ENCODE measurements at regions not wholly inside any gene's neighbourhood (a gene's known extent, or its start where the extent isn't known, plus 50 kb on each side); places are given as distances from the start of the nearest gene placed in this dataset.

GRCh38 chr6:150314230-150315188 lies 54.3 kb upstream of the IYD start:
- H3K27me3 ChIP-seq (ENCODE audit: insufficient read depth, low read length, poor library complexity, severe bottlenecking): no peaks in the 10 kb centered on the region
- H3K4me1 ChIP-seq (ENCODE audit: insufficient read depth, low read length, poor library complexity, severe bottlenecking): peaks cover 14% of the 10 kb centered on the region
- no peaks in the 10 kb centered on the region for H3K9me2 ChIP-seq (replicated peaks; ENCODE audit: low read depth, low read length)
- no peaks in the 10 kb centered on the region for H4K20me1 ChIP-seq (ENCODE audit: insufficient read depth, low read length, poor library complexity, severe bottlenecking)
- H3K4me2 ChIP-seq (ENCODE audit: low read depth, low read length, poor library complexity, severe bottlenecking): no peak overlapping the region
- no peaks in the 10 kb centered on the region for H3K36me3 ChIP-seq (ENCODE audit: insufficient read depth, low read length)
- H3F3A ChIP-seq (ENCODE audit: low read depth): no peaks in the 10 kb centered on the region
- H3K4me3 ChIP-seq (ENCODE audit: low read length, poor library complexity, severe bottlenecking): no peak overlapping the region
- no peaks in the 10 kb centered on the region for H3K79me2 ChIP-seq (ENCODE audit: insufficient read depth, low read length)
- H3K9ac ChIP-seq (ENCODE audit: low read depth, low read length, poor library complexity, severe bottlenecking): no peak overlapping the region
- TF ChIP-seq EZH2phosphoT487 (IDR thresholded peaks at IDR 0.05; ENCODE audit: borderline replicate concordance): no peak
- TF ChIP-seq, protein P1, sequence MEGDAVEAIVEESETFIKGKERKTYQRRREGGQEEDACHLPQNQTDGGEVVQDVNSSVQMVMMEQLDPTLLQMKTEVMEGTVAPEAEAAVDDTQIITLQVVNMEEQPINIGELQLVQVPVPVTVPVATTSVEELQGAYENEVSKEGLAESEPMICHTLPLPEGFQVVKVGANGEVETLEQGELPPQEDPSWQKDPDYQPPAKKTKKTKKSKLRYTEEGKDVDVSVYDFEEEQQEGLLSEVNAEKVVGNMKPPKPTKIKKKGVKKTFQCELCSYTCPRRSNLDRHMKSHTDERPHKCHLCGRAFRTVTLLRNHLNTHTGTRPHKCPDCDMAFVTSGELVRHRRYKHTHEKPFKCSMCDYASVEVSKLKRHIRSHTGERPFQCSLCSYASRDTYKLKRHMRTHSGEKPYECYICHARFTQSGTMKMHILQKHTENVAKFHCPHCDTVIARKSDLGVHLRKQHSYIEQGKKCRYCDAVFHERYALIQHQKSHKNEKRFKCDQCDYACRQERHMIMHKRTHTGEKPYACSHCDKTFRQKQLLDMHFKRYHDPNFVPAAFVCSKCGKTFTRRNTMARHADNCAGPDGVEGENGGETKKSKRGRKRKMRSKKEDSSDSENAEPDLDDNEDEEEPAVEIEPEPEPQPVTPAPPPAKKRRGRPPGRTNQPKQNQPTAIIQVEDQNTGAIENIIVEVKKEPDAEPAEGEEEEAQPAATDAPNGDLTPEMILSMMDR (conservative IDR thresholded peaks at IDR 0.05; ENCODE audit: low read length): no peak
- peaks cover 9% of the 10 kb centered on the region; the same call in 1 of the 2 replicates for H3K9me3 ChIP-seq (ENCODE audit: insufficient read depth, low read depth, low read length)
- H2AFZ ChIP-seq (ENCODE audit: low read length): no peak overlapping the region

DNA sequence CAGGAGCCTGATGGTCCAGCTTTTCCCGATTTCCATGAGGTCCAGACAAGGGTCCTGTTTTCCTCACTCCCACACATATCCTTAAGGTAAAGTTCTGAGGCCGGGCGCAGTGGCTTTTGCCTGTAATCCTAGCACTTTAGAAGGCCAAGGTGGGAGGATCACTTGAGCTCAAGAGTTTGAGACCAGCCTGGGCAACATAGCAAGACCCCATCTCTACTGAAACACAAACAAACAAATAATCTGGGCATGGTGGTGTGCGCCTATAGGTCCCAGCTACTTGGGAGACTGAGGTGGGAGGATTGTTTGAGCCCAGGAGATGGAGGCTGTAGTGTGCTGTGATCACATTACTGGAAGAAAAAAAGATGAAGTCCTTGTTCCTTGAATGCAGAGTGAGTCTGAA lies 53.2 kb upstream of the IYD start:
- Histone ChIP-seq H3K79me2 (ENCODE audit: insufficient read depth, low read length) (no peaks in the 10 kb centered on the region), H3K27me3 (ENCODE audit: insufficient read depth, low read length, poor library complexity, severe bottlenecking) (no peaks in the 10 kb centered on the region), H3K9me2 (replicated peaks; ENCODE audit: low read depth, low read length) (no peaks in the 10 kb centered on the region), H3K4me1 (ENCODE audit: insufficient read depth, low read length, poor library complexity, severe bottlenecking) (peaks cover 9% of the 10 kb centered on the region), H3F3A (ENCODE audit: low read depth) (no peaks in the 10 kb centered on the region), H3K36me3 (ENCODE audit: insufficient read depth, low read length) (no peaks in the 10 kb centered on the region), H3K9ac (ENCODE audit: low read depth, low read length, poor library complexity, severe bottlenecking) (no peak overlapping the region), H3K4me3 (ENCODE audit: low read length, poor library complexity, severe bottlenecking) (no peak overlapping the region), H3K9me3 (ENCODE audit: insufficient read depth, low read depth, low read length) (peaks cover 9% of the 10 kb centered on the region; the same call in 1 of the 2 replicates), H3K4me2 (ENCODE audit: low read depth, low read length, poor library complexity, severe bottlenecking) (no peak overlapping the region), H4K20me1 (ENCODE audit: insufficient read depth, low read length, poor library complexity, severe bottlenecking) (no peaks in the 10 kb centered on the region), H2AFZ (ENCODE audit: low read length) (no peak overlapping the region)
- TF ChIP-seq, protein P1 (conservative IDR thresholded peaks at IDR 0.05; ENCODE audit: low read length): no peak
- no peak for TF ChIP-seq EZH2phosphoT487 (IDR thresholded peaks at IDR 0.05; ENCODE audit: borderline replicate concordance)

- H3K4me3 ChIP-seq (ENCODE audit: low read length, poor library complexity, severe bottlenecking): no peak overlapping the region
- no peaks in the 10 kb centered on the region for H3K9me2 ChIP-seq (replicated peaks; ENCODE audit: low read depth, low read length)
- peaks cover 3% of the 10 kb centered on the region for H3K4me1 ChIP-seq (ENCODE audit: insufficient read depth, low read length, poor library complexity, severe bottlenecking)
- no peaks in the 10 kb centered on the region for H3K36me3 ChIP-seq (ENCODE audit: insufficient read depth, low read length)
- H3K4me2 ChIP-seq (ENCODE audit: low read depth, low read length, poor library complexity, severe bottlenecking): no peak overlapping the region
- H3K9ac ChIP-seq (ENCODE audit: low read depth, low read length, poor library complexity, severe bottlenecking): no peak overlapping the region
- no peaks in the 10 kb centered on the region for H3F3A ChIP-seq (ENCODE audit: low read depth)
- H3K27me3 ChIP-seq (ENCODE audit: insufficient read depth, low read length, poor library complexity, severe bottlenecking): no peaks in the 10 kb centered on the region
- H2AFZ ChIP-seq (ENCODE audit: low read length): no peak overlapping the region
- H4K20me1 ChIP-seq (ENCODE audit: insufficient read depth, low read length, poor library complexity, severe bottlenecking): no peaks in the 10 kb centered on the region
- H3K79me2 ChIP-seq (ENCODE audit: insufficient read depth, low read length): no peaks in the 10 kb centered on the region
- no peak for TF ChIP-seq EZH2phosphoT487 (IDR thresholded peaks at IDR 0.05; ENCODE audit: borderline replicate concordance)
- TF ChIP-seq, protein P1 (conservative IDR thresholded peaks at IDR 0.05; ENCODE audit: low read length): no peak
- peaks cover 9% of the 10 kb centered on the region; the same call in 1 of the 2 replicates for H3K9me3 ChIP-seq (ENCODE audit: insufficient read depth, low read depth, low read length)
Observed at GRCh38 chr6:150316936-150317335, 51.9 kb upstream of the IYD start.
